NB4 (cell line): ENCODE measurements at regions not wholly inside any gene's neighbourhood (a gene's known extent, or its start where the extent isn't known, plus 50 kb on each side); places are given as distances from the start of the nearest gene placed in this dataset.
"Not testable (repeated sequence)": the region's sequence is repeated elsewhere in the genome, so short reads cannot be mapped to it uniquely, and the experiment has no call there.

ENCODE experiments used
- DNase-seq: peaks from one replicate; pipeline ENCODE4 v3.0.0; 2010; ENCODE audit warnings: low read depth
- H3K4me3 ChIP-seq: one replicate; pipeline ENCODE4 v1.5.1; 2011; ENCODE audit warnings: mild to moderate bottlenecking, low read depth, low read length, moderate library complexity
- CTCF ChIP-seq: IDR thresholded peaks from one replicate; pipeline ENCODE4 v1.5.1; 2012; ENCODE audit warnings: low read depth, low read length
- MAX ChIP-seq: IDR thresholded peaks from 2 replicates; pipeline ENCODE4 v1.6.1; 2011; ENCODE audit warnings: low read depth, low read length
- MYC ChIP-seq: IDR thresholded peaks from 2 replicates; pipeline ENCODE4 v1.6.1; 2011; ENCODE audit warnings: low read depth, low read length
- POLR2A ChIP-seq: IDR thresholded peaks from 2 replicates; pipeline ENCODE4 v1.6.1; 2011; ENCODE audit warnings: mild to moderate bottlenecking; ENCODE audit not compliant: insufficient read length; ENCODE audit errors: extremely low read depth

- DNase-seq, result peak; percentile 69
- H3K4me3 ChIP-seq, result no peak overlapping the region
Observed at GRCh38 chr2:84302513-84303412, 156.3 kb downstream of the SUCLG1 start.

GRCh38 chr2:84301717-84302116 is 157.4 kb downstream of the SUCLG1 start:
- no peak overlapping the region for H3K4me3 ChIP-seq
- TF ChIP-seq POLR2A, result no peak
- no peak for TF ChIP-seq MYC
- no peak for TF ChIP-seq CTCF
- TF ChIP-seq MAX, result no peak
- DNase-seq, result no peak

More at GRCh38 chr2:84302513-84303412, 156.3 kb downstream of the SUCLG1 start:
- TF ChIP-seq POLR2A, result no peak
- no peak for TF ChIP-seq MAX
- peak; percentile 90 for TF ChIP-seq CTCF
- TF ChIP-seq MYC, result no peak

- DNase-seq, result no peak
- TF ChIP-seq MAX (no peak), MYC (no peak), POLR2A (no peak), CTCF (no peak)
- no peak overlapping the region for H3K4me3 ChIP-seq
Observed at GRCh38 chr2:84300696-84301029, 158.4 kb downstream of the SUCLG1 start.

- DNase-seq, H3K4me3 ChIP-seq: not testable (repeated sequence)
Observed at GRCh38 chr2:84300001-84300695, 158.9 kb downstream of the SUCLG1 start.

GRCh38 chr2:84299211-84299775 is 159.8 kb downstream of the SUCLG1 start:
- H3K4me3 ChIP-seq, result no peak overlapping the region
- DNase-seq, result no peak
- TF ChIP-seq MAX, result no peak
- TF ChIP-seq MYC, result no peak
- no peak for TF ChIP-seq POLR2A
- TF ChIP-seq CTCF, result no peak

- no peak overlapping the region for H3K4me3 ChIP-seq
- DNase-seq, result no peak
- no peak for TF ChIP-seq MYC
- TF ChIP-seq POLR2A, result no peak
- no peak for TF ChIP-seq CTCF
- TF ChIP-seq MAX, result no peak
Observed at GRCh38 chr2:84297155-84297554, 161.9 kb downstream of the SUCLG1 start.
